Spleen (tissue), 11 donors: ENCODE measurements at regions not wholly inside any gene's neighbourhood (a gene's known extent, or its start where the extent isn't known, plus 50 kb on each side); places are given as distances from the start of the nearest gene placed in this dataset.

Experiments used
- DNase-seq: peaks from one replicate; pipeline ENCODE4 v3.0.0-alpha.2; 2020
- H3K27ac ChIP-seq, 8 donors: fragments of 200-600 bp; sonication (generic) in 7 of 8; 1 replicate in 4 of 8; 2 replicates in 4 of 8; pipeline versions ENCODE4 v1.5.0 to v1.8.0; 2016 to 2021; ENCODE audit warnings: inconsistent platforms in 4 of 8, mild to moderate bottlenecking in 4 of 8, moderate library complexity in 1 of 8
- H3K27me3 ChIP-seq, 7 donors: fragments of 200-600 bp; sonication (generic) in 6 of 7; replicated peaks in 1 of 7; 1 replicate in 4 of 7; 2 replicates in 3 of 7; pipeline versions ENCODE4 v1.5.0 to v1.8.0; 2016 to 2021; ENCODE audit warnings: inconsistent platforms in 3 of 7, mild to moderate bottlenecking in 1 of 7
- H3K36me3 ChIP-seq, 6 donors: fragments of 200-600 bp; sonication (generic) in 5 of 6; 1 replicate in 4 of 6; 2 replicates in 2 of 6; pipeline versions ENCODE4 v1.5.0 to v1.8.0; 2016 to 2021; ENCODE audit warnings: inconsistent platforms in 2 of 6
- H3K4me1 ChIP-seq, 6 donors: fragments of 200-600 bp; sonication (generic) in 5 of 6; 1 replicate in 3 of 6; 2 replicates in 3 of 6; pipeline versions ENCODE4 v1.5.0 to v1.8.0; 2016 to 2021; ENCODE audit warnings: inconsistent platforms in 3 of 6
- H3K4me3 ChIP-seq, 8 donors: fragments of 200-600 bp; sonication (generic) in 7 of 8; 1 replicate in 4 of 8; 2 replicates in 4 of 8; pipeline versions ENCODE4 v1.5.0 to v1.8.0; 2016 to 2021; ENCODE audit warnings: inconsistent platforms in 4 of 8, mild to moderate bottlenecking in 4 of 8, moderate library complexity in 2 of 8
- H3K9me3 ChIP-seq, 8 donors: fragments of 200-600 bp; sonication (generic) in 7 of 8; 1 replicate in 4 of 8; 2 replicates in 4 of 8; pipeline versions ENCODE4 v1.5.0 to v1.8.0; 2016 to 2021; ENCODE audit warnings: inconsistent platforms in 4 of 8
- POLR2A ChIP-seq, 3 donors: fragments of 450-650 bp; IDR thresholded peaks; one replicate each; pipeline ENCODE4 v1.5.1; 2017; ENCODE audit warnings: antibody characterized with exemption in 3 of 3, mild to moderate bottlenecking in 1 of 3
- POLR2AphosphoS5 ChIP-seq, 3 donors: sonication (generic); formaldehyde crosslinking; IDR thresholded peaks; one replicate each; pipeline ENCODE4 v1.5.1; 2017; ENCODE audit warnings: antibody characterized with exemption in 3 of 3
- WGBS, 5 donors: extraction: QIAGEN DNeasy Blood & Tissue Kit in 3 of 5; methylation state at CpG; one replicate each; pipeline versions ENCODE4 v1.1.5 to v1.1.7; 2013 to 2018; 5-methylcytosine and 5-hydroxymethylcytosine counted together
- intact Hi-C: fragments of 100-400 bp; cut with DNase I; formaldehyde crosslinking; loops from one replicate; pipeline ENCODE4 v1.15.0; 2023; ENCODE audit warnings: low total_unique reads
- TF ChIP-seq, protein P1 (sequence below), 11 experiments: fragments of 200-600 bp in 7 of 11; fragments of 450-650 bp in 4 of 11; sonication (generic) in 4 of 11; IDR thresholded peaks in 8 of 11; conservative IDR thresholded peaks in 3 of 11; 1 replicate in 7 of 11; 2 replicates in 4 of 11; pipeline versions ENCODE4 v1.4.0 to v1.8.0; 2016 to 2021; ENCODE audit warnings: antibody characterized with exemption in 11 of 11, inconsistent platforms in 4 of 11, mild to moderate bottlenecking in 1 of 11
- donor health status: healthy with polysubstance abuse.
- donor health status: DM: no; HTN: no; CAD: no; lungs with moderate emphysema.
- donor health status: DM: no; HTN: no; CAD: no.
- donor health status: Bipolar disorder and iron deficiency.
- donor health status: healthy.
- donor health status: DM: no; HTN: no; CAD: no.
- donor health status: DM: yes; HTN: yes; CAD: no.

DNA sequence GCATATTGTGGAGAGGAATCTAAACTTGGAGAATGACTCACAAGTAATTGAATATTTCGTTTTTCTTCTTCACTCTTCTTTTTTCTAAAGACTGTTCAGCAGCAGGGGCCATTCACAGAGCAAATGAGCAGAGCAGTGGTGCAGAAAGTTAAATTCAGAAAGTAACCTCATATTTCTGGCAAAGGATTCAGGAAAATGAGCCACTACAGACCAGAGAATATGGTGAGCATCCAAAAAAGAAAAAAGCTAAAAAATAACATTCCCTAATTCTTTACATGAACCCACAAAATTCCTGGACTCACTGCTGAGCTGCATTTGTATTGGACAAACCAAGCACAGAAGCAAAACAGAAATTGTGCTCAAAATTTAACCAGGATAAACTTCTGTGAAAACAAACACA, 1486.8 kb upstream of the C9orf72 start:
- Histone ChIP-seq H3K9me3 (peaks cover 0 to 6% (median 0%) of the 10 kb centered on the region in 8 donors), H3K4me3 (no peak overlapping the region), H3K27me3 (no peaks in the 10 kb centered on the region), H3K4me1 (no peaks in the 10 kb centered on the region), H3K27ac (no peak overlapping the region), H3K36me3 (no peaks in the 10 kb centered on the region)
- TF ChIP-seq POLR2A (IDR thresholded peaks at IDR 0.05) (no peak), POLR2AphosphoS5 (IDR thresholded peaks at IDR 0.05) (no peak)
- TF ChIP-seq, protein P1, sequence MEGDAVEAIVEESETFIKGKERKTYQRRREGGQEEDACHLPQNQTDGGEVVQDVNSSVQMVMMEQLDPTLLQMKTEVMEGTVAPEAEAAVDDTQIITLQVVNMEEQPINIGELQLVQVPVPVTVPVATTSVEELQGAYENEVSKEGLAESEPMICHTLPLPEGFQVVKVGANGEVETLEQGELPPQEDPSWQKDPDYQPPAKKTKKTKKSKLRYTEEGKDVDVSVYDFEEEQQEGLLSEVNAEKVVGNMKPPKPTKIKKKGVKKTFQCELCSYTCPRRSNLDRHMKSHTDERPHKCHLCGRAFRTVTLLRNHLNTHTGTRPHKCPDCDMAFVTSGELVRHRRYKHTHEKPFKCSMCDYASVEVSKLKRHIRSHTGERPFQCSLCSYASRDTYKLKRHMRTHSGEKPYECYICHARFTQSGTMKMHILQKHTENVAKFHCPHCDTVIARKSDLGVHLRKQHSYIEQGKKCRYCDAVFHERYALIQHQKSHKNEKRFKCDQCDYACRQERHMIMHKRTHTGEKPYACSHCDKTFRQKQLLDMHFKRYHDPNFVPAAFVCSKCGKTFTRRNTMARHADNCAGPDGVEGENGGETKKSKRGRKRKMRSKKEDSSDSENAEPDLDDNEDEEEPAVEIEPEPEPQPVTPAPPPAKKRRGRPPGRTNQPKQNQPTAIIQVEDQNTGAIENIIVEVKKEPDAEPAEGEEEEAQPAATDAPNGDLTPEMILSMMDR (IDR thresholded peaks at IDR 0.05 in 8 of 11, conservative IDR thresholded peaks at IDR 0.05 in 3 of 11), result no peak
- WGBS, 5 donors, result 39 to 71% (median 45%) methylated on average over 1 of the region's 1 CpG
- no peak for DNase-seq
- intact Hi-C loops, result no loop called here

DNA sequence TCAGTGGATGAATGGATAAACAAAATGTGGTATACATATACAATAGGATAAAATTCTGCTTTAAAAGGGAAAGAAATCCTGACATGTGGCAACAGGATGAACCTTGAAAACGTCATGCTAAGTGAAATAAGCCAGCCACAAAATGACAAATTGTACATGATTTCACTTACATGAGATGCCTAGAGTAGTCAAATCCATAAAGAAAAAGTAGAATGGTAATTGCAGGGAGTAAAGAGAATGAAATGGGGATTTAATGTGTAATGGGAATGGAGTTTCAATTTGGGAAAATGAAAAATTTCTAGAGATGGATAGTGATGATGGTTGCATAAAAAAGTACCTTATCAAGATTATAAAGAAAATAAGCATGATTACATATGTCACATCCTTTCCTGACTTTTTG, 1489.2 kb upstream of the C9orf72 start:
- 37 to 79% (median 53%) methylated on average over 1 of the region's 1 CpG for WGBS, 5 donors
- Histone ChIP-seq H3K27ac (no peak overlapping the region), H3K27me3 (no peaks in the 10 kb centered on the region), H3K36me3 (no peaks in the 10 kb centered on the region), H3K9me3 (peaks cover 0 to 6% (median 0%) of the 10 kb centered on the region in 8 donors), H3K4me1 (no peaks in the 10 kb centered on the region), H3K4me3 (no peak overlapping the region)
- TF ChIP-seq POLR2AphosphoS5 (IDR thresholded peaks at IDR 0.05) (no peak), POLR2A (IDR thresholded peaks at IDR 0.05) (no peak)
- DNase-seq, result no peak
- intact Hi-C loops, result no loop called here

DNA sequence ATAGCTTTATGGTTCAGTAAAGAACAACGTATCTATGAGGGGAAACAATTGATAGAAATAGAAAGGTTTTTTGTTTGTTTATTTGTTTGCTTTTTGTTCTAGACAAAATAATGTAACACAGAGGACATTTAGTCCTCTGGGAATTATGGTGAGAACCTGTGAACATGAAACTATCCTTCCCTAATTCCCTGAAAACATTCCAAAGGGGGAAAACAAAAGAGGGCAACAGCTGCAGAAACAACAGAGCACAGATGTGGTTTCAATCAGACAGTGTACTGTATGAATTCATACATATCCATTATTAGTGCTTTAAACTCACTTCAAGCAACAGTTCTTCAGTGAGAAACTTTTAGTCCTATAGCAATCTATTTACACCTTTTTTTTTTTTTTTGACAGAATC, 1489.8 kb upstream of the C9orf72 start:
- Histone ChIP-seq H3K36me3 (no peaks in the 10 kb centered on the region), H3K27me3 (no peaks in the 10 kb centered on the region), H3K4me1 (no peaks in the 10 kb centered on the region), H3K4me3 (no peak overlapping the region), H3K9me3 (peaks cover 0 to 6% (median 0%) of the 10 kb centered on the region in 8 donors), H3K27ac (no peak overlapping the region)
- TF ChIP-seq POLR2A (IDR thresholded peaks at IDR 0.05) (no peak), POLR2AphosphoS5 (IDR thresholded peaks at IDR 0.05) (no peak)
- TF ChIP-seq, protein P1 (IDR thresholded peaks at IDR 0.05 in 8 of 11, conservative IDR thresholded peaks at IDR 0.05 in 3 of 11), result no peak
- no peak for DNase-seq
- 51 to 80% (median 66%) methylated on average over 1 of the region's 1 CpG for WGBS, 5 donors
- intact Hi-C loops, result no loop called here

DNA sequence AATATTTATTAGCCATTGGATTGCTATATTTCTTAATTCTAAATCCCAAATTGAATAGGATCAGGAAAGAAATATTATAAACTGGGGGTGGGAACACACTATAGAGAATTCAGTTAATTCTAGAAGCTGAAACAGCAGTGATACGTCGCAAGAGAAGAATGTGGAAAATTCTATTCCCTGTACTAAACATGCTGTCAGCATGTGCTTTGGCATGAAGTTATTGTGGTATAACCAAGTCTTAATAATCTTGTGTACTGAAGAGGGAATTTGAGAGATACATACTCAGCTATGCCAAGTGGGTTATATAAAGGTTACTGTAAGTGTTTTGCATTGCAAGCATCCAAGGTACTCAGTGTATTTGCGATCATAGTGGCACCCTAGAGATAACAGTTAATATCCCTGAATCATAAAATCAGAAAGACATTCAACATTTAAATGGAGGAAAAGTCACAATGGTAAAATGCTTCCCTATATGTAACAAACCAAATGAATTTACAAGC, 1492.9 kb upstream of the C9orf72 start:
- 88 to 97% (median 91%) methylated on average over 3 of the region's 3 CpGs for WGBS, 5 donors
- intact Hi-C loops, result no loop called here
- H3K9me3 ChIP-seq, result no peaks in the 10 kb centered on the region
- H3K36me3 ChIP-seq, result no peaks in the 10 kb centered on the region
- H3K4me3 ChIP-seq, result no peak overlapping the region
- H3K4me1 ChIP-seq, result no peaks in the 10 kb centered on the region
- no peak overlapping the region for H3K27ac ChIP-seq
- no peaks in the 10 kb centered on the region for H3K27me3 ChIP-seq
- no peak for TF ChIP-seq POLR2AphosphoS5 (IDR thresholded peaks at IDR 0.05)
- TF ChIP-seq, protein P1 (IDR thresholded peaks at IDR 0.05 in 8 of 11, conservative IDR thresholded peaks at IDR 0.05 in 3 of 11), result no peak
- no peak for TF ChIP-seq POLR2A (IDR thresholded peaks at IDR 0.05)
- DNase-seq, result no peak

DNA sequence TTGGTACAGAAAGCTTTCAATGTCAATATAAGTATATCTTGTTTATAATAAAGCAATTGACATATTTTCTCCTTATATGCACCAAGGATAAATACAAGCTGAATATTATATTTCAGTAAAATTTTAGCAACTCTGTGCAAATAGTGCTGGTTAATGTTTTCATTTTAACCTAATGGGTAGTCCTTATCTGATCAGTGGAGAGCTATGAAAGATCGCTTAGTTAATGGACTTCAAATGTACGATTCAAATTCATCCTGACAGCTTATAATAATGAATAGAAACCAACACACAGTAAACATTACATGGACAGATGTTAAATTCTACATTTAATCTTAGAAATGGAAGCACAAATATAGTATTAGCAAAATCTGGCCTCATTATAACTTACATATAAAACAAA, 1495.2 kb upstream of the C9orf72 start:
- Histone ChIP-seq H3K27me3 (no peaks in the 10 kb centered on the region), H3K9me3 (no peaks in the 10 kb centered on the region), H3K36me3 (no peaks in the 10 kb centered on the region), H3K4me3 (no peak overlapping the region), H3K4me1 (no peaks in the 10 kb centered on the region), H3K27ac (no peak overlapping the region)
- DNase-seq, result no peak
- intact Hi-C loops, result no loop called here
- 78 to 89% (median 83%) methylated on average over 2 of the region's 2 CpGs for WGBS, 5 donors
- TF ChIP-seq, protein P1 (IDR thresholded peaks at IDR 0.05 in 8 of 11, conservative IDR thresholded peaks at IDR 0.05 in 3 of 11), result no peak
- TF ChIP-seq POLR2A (IDR thresholded peaks at IDR 0.05) (no peak), POLR2AphosphoS5 (IDR thresholded peaks at IDR 0.05) (no peak)
